Gastrocnemius medialis (tissue), 4 donors: ENCODE measurements at regions not wholly inside any gene's neighbourhood (a gene's known extent, or its start where the extent isn't known, plus 50 kb on each side); places are given as distances from the start of the nearest gene placed in this dataset.

ENCODE experiments used
- CTCF ChIP-seq, 5 experiments: fragments of 450-650 bp in 3 of 5; fragments of 200-600 bp in 2 of 5; sonication (generic) in 2 of 5; IDR thresholded peaks in 4 of 5; conservative IDR thresholded peaks in 1 of 5; 1 replicate in 4 of 5; 2 replicates in 1 of 5; pipeline ENCODE4 v1.5.1; 2016 to 2019; ENCODE audit warnings: antibody characterized with exemption in 5 of 5, mild to moderate bottlenecking in 3 of 5, moderate library complexity in 3 of 5
- POLR2A ChIP-seq, 2 donors: fragments of 450-650 bp; IDR thresholded peaks; one replicate each; pipeline ENCODE4 v1.6.1; 2017; ENCODE audit warnings: antibody characterized with exemption in 2 of 2, mild to moderate bottlenecking in 2 of 2, moderate library complexity in 2 of 2

GRCh38 chr14:97267509-97267908 lies 470.3 kb downstream of the VRK1 start:
- no peak for TF ChIP-seq POLR2A (IDR thresholded peaks at IDR 0.05)
- TF ChIP-seq CTCF (IDR thresholded peaks at IDR 0.05 in 4 of 5, conservative IDR thresholded peaks at IDR 0.05 in 1 of 5), result no peak
